HCT116 (cell line): ENCODE measurements at regions not wholly inside any gene's neighbourhood (a gene's known extent, or its start where the extent isn't known, plus 50 kb on each side); places are given as distances from the start of the nearest gene placed in this dataset.

Experiments
- ATAC-seq: fragments of 200-7000 bp; cut with Tn5 transposase; 2 replicates; pipeline ENCODE4 v1.9.1; 2020; ENCODE audit warnings: mild to moderate bottlenecking, moderate library complexity
- BruUV-seq: library from RNA; stranded (reverse); fragments of 400-500 nt; replicated peaks from 2 replicates; lab custom pipeline; 2021; lab: Mats Ljungman, UMichigan
- CTCF ChIA-PET: fragments of 300-600 bp; sonication (Branson Sonifier 250); formaldehyde crosslinking; loops from one replicate; lab custom pipeline; 2021; ENCODE audit warnings: antibody characterized with exemption; lab: Charles Lee
- POLR2A ChIA-PET: fragments of 300-600, 350-600 bp; sonication (Branson Sonifier 250); formaldehyde crosslinking; loops from one replicate; lab custom pipeline; 2021; ENCODE audit warnings: antibody characterized with exemption; lab: Charles Lee
- RAD21 ChIA-PET, 2 experiments: fragments of 300-600 bp; sonication (Branson Sonifier 250); formaldehyde crosslinking; loops; one replicate each; lab custom pipeline; 2023; ENCODE audit warnings: low total read pairs in 2 of 2; ENCODE audit not compliant: uncharacterized antibody in 2 of 2, unreplicated experiment in 2 of 2, low non-redundant PET in 1 of 2; lab: Charles Lee
- DNase-seq: peaks from one replicate; pipeline ENCODE4 v3.0.0-alpha.2; 2010; ENCODE audit warnings: low read depth, low spot score
- H2AFZ ChIP-seq: fragments of 200-600 bp; shearing (Covaris generic), sonication (generic); 2 replicates; pipeline ENCODE4 v1.6.1; 2017; ENCODE audit warnings: low read depth, mixed run types, mixed read lengths, antibody characterized with exemption, low read length; ENCODE audit not compliant: poor library complexity, severe bottlenecking
- H3K27ac ChIP-seq: 2 replicates; pipeline ENCODE4 v1.5.1; 2012; ENCODE audit warnings: low read depth, low read length
- H3K27me3 ChIP-seq: fragments of 200-600 bp; sonication (generic); 2 replicates; pipeline ENCODE4 v1.6.1; 2016; ENCODE audit warnings: mixed run types, low read length, mixed read lengths; ENCODE audit not compliant: insufficient read depth
- H3K36me3 ChIP-seq, 2 experiments: fragments of 200-500 bp in 1 of 2; fragments of 200-600 bp in 1 of 2; sonication (Bioruptor generic) in 1 of 2; sonication (generic) in 1 of 2; 2 replicates each; pipeline versions ENCODE4 v1.5.1 to v1.6.1; 2014 to 2016; ENCODE audit warnings: low read length in 2 of 2, inconsistent platforms in 1 of 2, mixed read lengths in 1 of 2, mixed run types in 1 of 2; ENCODE audit not compliant: insufficient read depth in 2 of 2, control insufficient read depth in 1 of 2
- H3K4me1 ChIP-seq, 2 experiments: fragments of 200-600 bp in 1 of 2; sonication (generic) in 1 of 2; 2 replicates each; pipeline versions ENCODE4 v1.5.1 to v1.6.1; 2012 to 2017; ENCODE audit warnings: low read length in 2 of 2, inconsistent platforms in 1 of 2, mild to moderate bottlenecking in 1 of 2, mixed read lengths in 1 of 2, mixed run types in 1 of 2, moderate library complexity in 1 of 2; ENCODE audit not compliant: insufficient read depth in 2 of 2, control insufficient read depth in 1 of 2
- H3K4me2 ChIP-seq: fragments of 200-600 bp; sonication (generic); 2 replicates; pipeline ENCODE4 v1.6.1; 2017; ENCODE audit warnings: mixed run types, low read length, mixed read lengths
- H3K4me3 ChIP-seq, 2 experiments: fragments of 200-600 bp in 1 of 2; sonication (generic) in 1 of 2; replicated peaks in 1 of 2; 2 replicates each; pipeline ENCODE4 v1.5.1; 2011 to 2016; ENCODE audit warnings: low read length in 2 of 2, control low read depth in 1 of 2, low read depth in 1 of 2, mild to moderate bottlenecking in 1 of 2, mixed read lengths in 1 of 2, mixed run types in 1 of 2
- H3K79me2 ChIP-seq: fragments of 200-600 bp; sonication (generic); 2 replicates; pipeline ENCODE4 v1.6.1; 2017; ENCODE audit warnings: mild to moderate bottlenecking, mixed run types, low read length, moderate library complexity, mixed read lengths; ENCODE audit not compliant: insufficient read depth
- H3K9ac ChIP-seq: fragments of 200-600 bp; sonication (generic); 2 replicates; pipeline ENCODE4 v1.6.1; 2016; ENCODE audit warnings: low read length, mixed read lengths
- H3K9me2 ChIP-seq: fragments of 200-600 bp; sonication (generic), shearing (Covaris generic); 2 replicates; pipeline ENCODE4 v1.6.1; 2017; ENCODE audit warnings: mixed run types, mild to moderate bottlenecking, moderate library complexity; ENCODE audit not compliant: insufficient read depth
- H3K9me3 ChIP-seq, 2 experiments: fragments of 200-500 bp in 1 of 2; fragments of 200-600 bp in 1 of 2; sonication (Bioruptor generic) in 1 of 2; sonication (generic) in 1 of 2; 2 replicates each; pipeline ENCODE4 v1.6.1; 2014 to 2017; ENCODE audit warnings: low read length in 2 of 2, mixed read lengths in 2 of 2, inconsistent platforms in 1 of 2, low read depth in 1 of 2, mild to moderate bottlenecking in 1 of 2, mixed run types in 1 of 2, moderate library complexity in 1 of 2; ENCODE audit not compliant: control insufficient read depth in 1 of 2, insufficient read depth in 1 of 2
- H4K20me1 ChIP-seq: fragments of 200-600 bp; sonication (generic), shearing (Covaris generic); 2 replicates; pipeline ENCODE4 v1.6.1; 2017; ENCODE audit warnings: mixed run types, mild to moderate bottlenecking, moderate library complexity; ENCODE audit not compliant: insufficient read depth
- CBX3 ChIP-seq: IDR thresholded peaks from 2 replicates; pipeline ENCODE4 v1.6.1; 2012; ENCODE audit warnings: low read depth
- CEBPB ChIP-seq: IDR thresholded peaks from 2 replicates; pipeline ENCODE4 v1.6.1; 2012; ENCODE audit warnings: low read depth
- EGR1 ChIP-seq: IDR thresholded peaks from 2 replicates; pipeline ENCODE4 v1.6.1; 2012; ENCODE audit warnings: low read depth
- EZH2phosphoT487 ChIP-seq: fragments of 200-600 bp; IDR thresholded peaks from 2 replicates; pipeline ENCODE4 v1.6.1; 2018; ENCODE audit warnings: antibody characterized with exemption, borderline replicate concordance
- JUND ChIP-seq: IDR thresholded peaks from 2 replicates; pipeline ENCODE4 v1.6.1; 2012
- POLR2A ChIP-seq: IDR thresholded peaks from 2 replicates; pipeline ENCODE4 v1.7.0; 2011; ENCODE audit warnings: borderline replicate concordance; ENCODE audit not compliant: insufficient read depth, insufficient read length; ENCODE audit errors: extremely low read depth
- RAD21 ChIP-seq: IDR thresholded peaks from 2 replicates; pipeline ENCODE4 v1.6.1; 2012; ENCODE audit warnings: low read depth, mild to moderate bottlenecking
- SRF ChIP-seq: IDR thresholded peaks from 2 replicates; pipeline ENCODE4 v1.6.1; 2012; ENCODE audit warnings: low read depth
- TCF7L2 ChIP-seq: IDR thresholded peaks from 2 replicates; pipeline ENCODE4 v1.7.0; 2011; ENCODE audit warnings: borderline replicate concordance, inconsistent platforms; ENCODE audit not compliant: insufficient read depth, insufficient read length; ENCODE audit errors: extremely low read depth
- YY1 ChIP-seq: IDR thresholded peaks from 2 replicates; pipeline ENCODE4 v1.6.1; 2011; ENCODE audit warnings: low read length, low read depth, moderate library complexity, mild to moderate bottlenecking; ENCODE audit not compliant: insufficient replicate concordance; ENCODE audit errors: extremely low read depth
- ZNF274 ChIP-seq: fragments of 200-500 bp; sonication (Bioruptor generic); IDR thresholded peaks from 2 replicates; pipeline ENCODE4 v1.6.1; 2014; ENCODE audit warnings: mild to moderate bottlenecking, low read depth, low read length, inconsistent platforms
- intact Hi-C: fragments of 100-400 bp; cut with micrococcal nuclease; formaldehyde crosslinking; loops from 2 replicates; pipeline ENCODE4 v1.10.0; 2022
- TF ChIP-seq, protein P1 (sequence below): IDR thresholded peaks from 2 replicates; pipeline ENCODE4 v1.6.1; 2012
- TF ChIP-seq, protein P2 (sequence below): IDR thresholded peaks from 2 replicates; pipeline ENCODE4 v1.6.1; 2012

DNA sequence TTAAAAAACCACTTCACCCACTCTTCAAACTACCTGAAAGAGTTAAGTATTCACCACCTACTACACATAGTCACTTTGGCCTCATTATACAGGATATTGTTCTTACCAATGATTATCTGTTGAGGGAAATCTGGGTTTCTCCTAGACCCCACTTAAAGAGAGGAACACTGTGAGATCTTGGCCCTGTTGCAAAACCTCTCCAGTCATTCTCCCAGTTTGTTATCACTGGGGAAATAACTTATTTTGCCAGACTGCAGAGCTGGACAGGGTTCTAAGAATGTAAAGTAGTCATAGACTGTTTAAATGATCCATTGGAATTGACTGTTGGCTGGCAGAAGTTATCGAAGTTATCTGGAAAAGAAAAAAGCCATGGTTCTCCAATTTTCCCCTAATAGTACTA lies 143.8 kb downstream of the HGF start:
- intact Hi-C loops = no loop called here
- BruUV-seq = no TSS peak
- no peak for DNase-seq
- H3K79me2 ChIP-seq = no peaks in the 10 kb centered on the region
- H3K9me2 ChIP-seq = no peaks in the 10 kb centered on the region
- CTCF ChIA-PET = no interaction called here
- no peak for ATAC-seq
- H3K4me2 ChIP-seq = no peak overlapping the region
- no peak overlapping the region for H3K9ac ChIP-seq
- no peaks in the 10 kb centered on the region for H3K36me3 ChIP-seq
- H4K20me1 ChIP-seq = no peaks in the 10 kb centered on the region
- RAD21 ChIA-PET = interaction anchor here in 1 of 2 experiments (0.6 kb wide), 1 partner anchor 28 kb away, joined by 3 read pairs; no protein-coding TSS in a partner anchor
- POLR2A ChIA-PET = no interaction called here
- H2AFZ ChIP-seq = peak overlapping the region; percentile 58
- H3K4me3 ChIP-seq = no peak overlapping the region
- TF ChIP-seq TCF7L2 (no peak), RAD21 (no peak), EZH2phosphoT487 (no peak), CEBPB (no peak), EGR1 (no peak), CBX3 (no peak)
- TF ChIP-seq, protein P1, sequence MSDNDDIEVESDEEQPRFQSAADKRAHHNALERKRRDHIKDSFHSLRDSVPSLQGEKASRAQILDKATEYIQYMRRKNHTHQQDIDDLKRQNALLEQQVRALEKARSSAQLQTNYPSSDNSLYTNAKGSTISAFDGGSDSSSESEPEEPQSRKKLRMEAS = no peak
- H3K27me3 ChIP-seq = no peaks in the 10 kb centered on the region
- no peak overlapping the region for H3K27ac ChIP-seq
- H3K9me3 ChIP-seq = no peaks in the 10 kb centered on the region
- no peaks in the 10 kb centered on the region for H3K4me1 ChIP-seq

DNA sequence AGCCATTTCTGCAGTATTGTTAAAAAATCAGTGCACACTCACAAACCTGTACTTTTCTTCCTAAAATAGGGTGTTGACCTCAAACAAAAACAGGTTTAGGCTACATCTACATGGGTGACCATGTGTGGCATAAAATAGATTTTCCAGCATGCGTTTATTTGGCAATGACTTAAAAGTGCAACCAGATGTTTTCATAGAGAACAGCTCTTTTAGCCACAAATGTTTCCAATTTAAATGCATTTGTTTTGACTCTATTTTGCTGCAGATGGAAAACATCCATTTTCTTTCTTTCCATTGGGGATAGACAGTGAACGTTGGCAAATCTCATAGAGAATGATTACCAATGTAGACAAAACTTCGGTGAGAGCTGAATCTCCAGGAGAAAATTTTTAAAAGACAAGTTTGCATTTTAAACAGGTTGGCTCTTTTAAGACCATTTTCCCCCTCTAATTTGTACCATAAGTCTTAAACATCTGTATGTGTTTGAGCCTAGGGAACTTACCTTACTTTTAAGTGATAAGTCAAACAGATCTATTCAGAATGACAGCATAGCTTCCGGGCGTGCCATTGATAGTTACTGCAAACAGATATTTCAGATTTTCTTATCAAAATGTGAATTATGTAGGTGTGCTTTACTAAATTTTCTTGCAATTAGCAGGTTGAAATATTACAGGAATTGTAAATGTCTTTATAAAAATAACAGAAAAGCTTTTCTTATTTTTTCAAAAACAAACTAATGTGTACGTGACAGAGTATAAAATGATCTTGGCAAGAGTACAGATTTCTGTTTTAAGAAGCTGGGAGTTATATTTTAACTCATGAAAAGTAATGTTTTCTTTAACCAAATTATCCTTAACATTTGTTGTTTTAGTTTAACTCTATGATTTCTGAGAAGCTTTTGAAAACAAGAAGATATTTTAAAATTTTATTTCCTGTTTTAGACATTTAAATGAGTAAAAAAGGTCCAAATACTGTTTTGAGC lies 144.9 kb downstream of the HGF start:
- no peaks in the 10 kb centered on the region for H3K9me2 ChIP-seq
- no peak for ATAC-seq
- ChIA-PET POLR2A (no interaction called here), RAD21 (no interaction called here), CTCF (no interaction called here)
- H3K9me3 ChIP-seq = no peaks in the 10 kb centered on the region
- peak overlapping the region; percentile 58 for H2AFZ ChIP-seq
- no peaks in the 10 kb centered on the region for H4K20me1 ChIP-seq
- no peak for DNase-seq
- no peak overlapping the region for H3K4me2 ChIP-seq
- no peak overlapping the region for H3K27ac ChIP-seq
- H3K4me3 ChIP-seq = no peak overlapping the region
- H3K9ac ChIP-seq = no peak overlapping the region
- intact Hi-C loops = no loop called here
- H3K79me2 ChIP-seq = no peaks in the 10 kb centered on the region
- H3K4me1 ChIP-seq = no peaks in the 10 kb centered on the region
- no peaks in the 10 kb centered on the region for H3K36me3 ChIP-seq
- no peak for TF ChIP-seq POLR2A
- TF ChIP-seq, protein P2, sequence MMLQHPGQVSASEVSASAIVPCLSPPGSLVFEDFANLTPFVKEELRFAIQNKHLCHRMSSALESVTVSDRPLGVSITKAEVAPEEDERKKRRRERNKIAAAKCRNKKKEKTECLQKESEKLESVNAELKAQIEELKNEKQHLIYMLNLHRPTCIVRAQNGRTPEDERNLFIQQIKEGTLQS = no peak
- TF ChIP-seq EZH2phosphoT487 = no peak
- TF ChIP-seq ZNF274 = no peak
- TF ChIP-seq CEBPB = no peak
- TF ChIP-seq SRF = no peak
- TF ChIP-seq JUND = no peak
- no peak for TF ChIP-seq YY1
- TF ChIP-seq TCF7L2 = no peak
- no peak for TF ChIP-seq CBX3
- no peaks in the 10 kb centered on the region for H3K27me3 ChIP-seq
- BruUV-seq = no TSS peak
